OCI-LY3 (cell line): ENCODE measurements at regions not wholly inside any gene's neighbourhood (a gene's known extent, or its start where the extent isn't known, plus 50 kb on each side); places are given as distances from the start of the nearest gene placed in this dataset.

ENCODE experiments used
- EZH2phosphoT487 ChIP-seq: fragments of 200-600 bp; shearing (Covaris generic); IDR thresholded peaks from 2 replicates; pipeline ENCODE4 v1.6.1; 2018; ENCODE audit warnings: antibody characterized with exemption, mixed run types, low read depth
- TF ChIP-seq, protein P1 (sequence below): fragments of 200-600, 300-600 bp; sonication (generic); IDR thresholded peaks from 2 replicates; pipeline ENCODE4 v1.5.1; 2014; ENCODE audit warnings: antibody characterized with exemption, low read length, low read depth

GRCh38 chr21:19181604-19182140, 778.1 kb upstream of the TMPRSS15 start:
- TF ChIP-seq, protein P1, sequence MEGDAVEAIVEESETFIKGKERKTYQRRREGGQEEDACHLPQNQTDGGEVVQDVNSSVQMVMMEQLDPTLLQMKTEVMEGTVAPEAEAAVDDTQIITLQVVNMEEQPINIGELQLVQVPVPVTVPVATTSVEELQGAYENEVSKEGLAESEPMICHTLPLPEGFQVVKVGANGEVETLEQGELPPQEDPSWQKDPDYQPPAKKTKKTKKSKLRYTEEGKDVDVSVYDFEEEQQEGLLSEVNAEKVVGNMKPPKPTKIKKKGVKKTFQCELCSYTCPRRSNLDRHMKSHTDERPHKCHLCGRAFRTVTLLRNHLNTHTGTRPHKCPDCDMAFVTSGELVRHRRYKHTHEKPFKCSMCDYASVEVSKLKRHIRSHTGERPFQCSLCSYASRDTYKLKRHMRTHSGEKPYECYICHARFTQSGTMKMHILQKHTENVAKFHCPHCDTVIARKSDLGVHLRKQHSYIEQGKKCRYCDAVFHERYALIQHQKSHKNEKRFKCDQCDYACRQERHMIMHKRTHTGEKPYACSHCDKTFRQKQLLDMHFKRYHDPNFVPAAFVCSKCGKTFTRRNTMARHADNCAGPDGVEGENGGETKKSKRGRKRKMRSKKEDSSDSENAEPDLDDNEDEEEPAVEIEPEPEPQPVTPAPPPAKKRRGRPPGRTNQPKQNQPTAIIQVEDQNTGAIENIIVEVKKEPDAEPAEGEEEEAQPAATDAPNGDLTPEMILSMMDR = no peak
- TF ChIP-seq EZH2phosphoT487 = no peak
